ENCODE measurements at regions not wholly inside any gene's neighbourhood (a gene's known extent, or its start where the extent isn't known, plus 50 kb on each side); places are given as distances from the start of the nearest gene placed in this dataset.

GRCh38 chr4:108317377-108317776 is 148.6 kb upstream of the LEF1 start:
- TF ChIP-seq CTCF (conservative IDR thresholded peaks at IDR 0.05; ENCODE audit: low read length) (no peak), EZH2phosphoT487 (IDR thresholded peaks at IDR 0.05; ENCODE audit: borderline replicate concordance, low read depth, low read length) (no peak)

All from OCI-LY7 (cell line).